Fibroblast of pulmonary artery (primary cell): ENCODE measurements at regions not wholly inside any gene's neighbourhood (a gene's known extent, or its start where the extent isn't known, plus 50 kb on each side); places are given as distances from the start of the nearest gene placed in this dataset.
A peak's percentile ranks its signal among the peaks of the same experiment; 100 is the strongest.

Experiments
- DNase-seq: peaks from one replicate; pipeline ENCODE4 v3.0.0-alpha.2; 2010; ENCODE audit warnings: low read depth
- H3K4me3 ChIP-seq: replicated peaks from 2 replicates; pipeline ENCODE4 v1.5.1; 2011; ENCODE audit warnings: low read depth, mild to moderate bottlenecking, control low read depth, low read length, moderate library complexity
- TF ChIP-seq, protein P1 (sequence below): IDR thresholded peaks from 2 replicates; pipeline ENCODE4 v1.5.1; 2011; ENCODE audit warnings: mild to moderate bottlenecking, control low read depth, low read length, inconsistent platforms; ENCODE audit errors: missing control alignments

DNA sequence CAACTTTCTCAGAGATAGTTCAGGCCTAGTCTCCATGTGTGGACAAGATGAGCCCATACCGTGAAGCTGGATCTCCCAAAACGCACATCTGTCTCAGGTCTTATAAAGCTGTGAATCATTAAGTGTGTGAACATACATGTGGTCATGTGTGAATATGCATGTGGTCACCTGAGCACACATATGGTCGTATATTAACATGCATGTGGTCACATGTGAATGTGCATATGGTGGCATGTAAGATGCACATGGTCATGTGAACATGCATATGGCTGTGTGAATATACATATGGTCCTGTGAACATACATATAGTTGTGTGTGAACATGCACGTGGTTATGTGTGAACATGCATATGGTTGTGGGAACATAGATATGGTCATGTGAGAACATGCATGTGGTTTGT, 172.5 kb upstream of the PZP start:
- no peak overlapping the region for H3K4me3 ChIP-seq
- TF ChIP-seq, protein P1, sequence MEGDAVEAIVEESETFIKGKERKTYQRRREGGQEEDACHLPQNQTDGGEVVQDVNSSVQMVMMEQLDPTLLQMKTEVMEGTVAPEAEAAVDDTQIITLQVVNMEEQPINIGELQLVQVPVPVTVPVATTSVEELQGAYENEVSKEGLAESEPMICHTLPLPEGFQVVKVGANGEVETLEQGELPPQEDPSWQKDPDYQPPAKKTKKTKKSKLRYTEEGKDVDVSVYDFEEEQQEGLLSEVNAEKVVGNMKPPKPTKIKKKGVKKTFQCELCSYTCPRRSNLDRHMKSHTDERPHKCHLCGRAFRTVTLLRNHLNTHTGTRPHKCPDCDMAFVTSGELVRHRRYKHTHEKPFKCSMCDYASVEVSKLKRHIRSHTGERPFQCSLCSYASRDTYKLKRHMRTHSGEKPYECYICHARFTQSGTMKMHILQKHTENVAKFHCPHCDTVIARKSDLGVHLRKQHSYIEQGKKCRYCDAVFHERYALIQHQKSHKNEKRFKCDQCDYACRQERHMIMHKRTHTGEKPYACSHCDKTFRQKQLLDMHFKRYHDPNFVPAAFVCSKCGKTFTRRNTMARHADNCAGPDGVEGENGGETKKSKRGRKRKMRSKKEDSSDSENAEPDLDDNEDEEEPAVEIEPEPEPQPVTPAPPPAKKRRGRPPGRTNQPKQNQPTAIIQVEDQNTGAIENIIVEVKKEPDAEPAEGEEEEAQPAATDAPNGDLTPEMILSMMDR = no peak
- no peak for DNase-seq

DNA sequence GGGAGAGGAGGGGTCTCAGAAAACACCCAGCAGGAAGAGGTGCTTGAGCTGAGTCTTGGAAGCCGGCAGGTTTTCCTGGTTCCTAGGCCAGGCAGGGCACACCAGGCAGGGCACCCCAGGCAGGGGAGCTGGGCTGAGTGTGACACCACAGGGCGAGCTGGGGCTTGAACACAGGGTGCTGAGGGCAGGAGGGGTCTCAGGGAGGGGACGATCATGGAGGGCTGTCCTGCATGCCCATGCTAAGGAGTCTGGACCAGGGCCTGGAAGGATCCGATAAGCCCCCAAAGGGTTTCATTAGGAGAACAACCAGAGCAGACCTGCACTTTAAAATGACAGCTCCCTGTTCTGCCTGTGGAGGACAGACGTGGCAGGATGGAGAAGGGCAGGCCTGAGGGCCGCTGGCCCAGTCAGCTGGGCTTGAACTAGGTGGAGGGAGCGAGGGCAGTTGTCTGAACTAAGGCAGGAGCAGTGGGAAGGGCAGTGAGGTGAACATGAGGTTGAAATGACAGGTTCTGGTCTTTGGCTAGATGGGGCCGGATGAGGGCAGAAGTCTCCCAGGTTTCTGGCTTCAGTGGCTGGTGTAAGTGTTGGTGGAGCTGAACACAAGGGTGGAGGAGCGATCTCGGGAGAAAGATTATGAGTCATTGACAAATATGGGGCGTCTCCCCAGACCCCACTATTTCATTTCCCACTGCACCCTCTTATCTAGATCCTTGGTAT, 171.0 kb upstream of the PZP start:
- no peak for DNase-seq
- TF ChIP-seq, protein P1 = no peak
- H3K4me3 ChIP-seq = no peak overlapping the region

DNA sequence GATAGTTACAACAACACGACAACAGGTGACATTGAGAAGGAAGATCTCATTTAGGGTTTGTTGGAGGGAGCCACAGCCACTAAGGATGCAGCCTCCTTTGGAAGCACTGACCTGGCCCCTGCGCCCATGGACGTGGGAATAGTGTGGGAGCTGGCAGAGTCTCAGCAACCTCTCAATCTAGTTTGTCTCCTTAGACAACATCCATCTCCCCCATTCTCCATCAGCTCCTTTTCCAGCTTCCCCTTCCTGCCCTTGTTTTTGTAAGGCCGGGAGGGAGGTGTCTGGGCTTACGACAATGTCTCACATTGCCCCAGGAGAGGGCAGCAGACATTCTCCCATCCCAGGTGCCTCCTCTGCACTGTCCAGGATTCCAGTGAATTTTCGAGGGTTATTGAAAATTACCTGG, 170.2 kb upstream of the PZP start:
- no peak for DNase-seq
- H3K4me3 ChIP-seq = no peak overlapping the region
- TF ChIP-seq, protein P1 = peak; percentile 20

DNA sequence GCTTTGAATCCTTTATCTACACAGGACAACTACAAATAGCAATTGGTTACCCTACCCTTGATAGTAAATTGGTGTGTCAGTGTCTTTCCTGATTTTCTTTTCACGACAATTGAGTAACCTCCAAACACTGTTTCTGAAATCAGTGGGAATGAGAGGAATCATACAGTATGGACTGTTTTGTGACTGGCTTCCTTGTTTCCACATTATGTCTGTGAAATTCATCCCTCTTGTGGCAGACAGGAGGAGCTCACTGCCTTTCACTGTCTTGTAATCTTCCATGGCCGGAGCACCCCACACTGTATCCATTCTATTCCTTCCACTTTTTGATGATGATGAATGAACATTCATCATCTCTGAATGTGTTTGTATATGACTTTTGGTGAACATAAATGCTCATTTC, 164.0 kb upstream of the PZP start:
- no peak for DNase-seq
- TF ChIP-seq, protein P1 = peak; percentile 24
- no peak overlapping the region for H3K4me3 ChIP-seq

DNA sequence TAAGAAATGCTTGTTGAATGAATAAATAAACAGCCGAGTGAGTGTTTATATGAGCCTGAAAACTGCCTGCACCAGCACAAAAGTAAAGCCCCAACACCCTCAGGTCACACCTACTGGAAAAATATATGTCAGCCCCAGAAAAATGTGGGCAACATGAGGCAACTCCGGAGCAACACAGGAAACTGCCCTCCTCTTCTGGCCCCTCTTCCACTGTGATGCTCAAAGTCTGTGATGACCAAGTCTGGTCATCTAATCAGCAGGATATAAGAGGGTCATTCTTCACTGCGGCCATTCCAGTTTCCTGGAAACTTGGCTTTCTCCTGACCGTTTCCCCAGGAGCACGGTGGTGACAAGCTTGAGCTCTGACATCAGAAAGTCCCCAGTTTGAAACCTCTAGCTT, 159.6 kb upstream of the PZP start:
- DNase-seq = no peak
- TF ChIP-seq, protein P1 = no peak
- H3K4me3 ChIP-seq = no peak overlapping the region

DNA sequence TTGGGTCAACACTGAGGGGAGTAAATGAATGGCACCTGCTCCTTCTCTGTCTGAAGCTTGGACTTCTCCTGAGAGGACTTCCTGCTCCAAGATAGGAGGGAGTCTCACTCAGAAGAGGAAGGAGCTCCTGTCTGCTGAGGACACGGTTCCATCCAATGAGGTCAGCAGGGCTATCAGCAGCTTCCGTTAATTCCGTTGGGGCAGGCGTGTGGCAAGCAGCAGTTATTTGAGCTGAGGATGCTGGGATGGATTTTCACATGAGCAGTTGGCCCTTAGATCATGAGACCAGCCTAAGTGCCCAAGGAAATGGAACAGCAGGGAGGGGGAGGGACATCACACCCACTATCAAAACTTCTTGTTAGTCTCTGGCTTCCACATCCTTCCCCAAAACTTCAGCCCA, 159.0 kb upstream of the PZP start:
- TF ChIP-seq, protein P1 = no peak

DNA sequence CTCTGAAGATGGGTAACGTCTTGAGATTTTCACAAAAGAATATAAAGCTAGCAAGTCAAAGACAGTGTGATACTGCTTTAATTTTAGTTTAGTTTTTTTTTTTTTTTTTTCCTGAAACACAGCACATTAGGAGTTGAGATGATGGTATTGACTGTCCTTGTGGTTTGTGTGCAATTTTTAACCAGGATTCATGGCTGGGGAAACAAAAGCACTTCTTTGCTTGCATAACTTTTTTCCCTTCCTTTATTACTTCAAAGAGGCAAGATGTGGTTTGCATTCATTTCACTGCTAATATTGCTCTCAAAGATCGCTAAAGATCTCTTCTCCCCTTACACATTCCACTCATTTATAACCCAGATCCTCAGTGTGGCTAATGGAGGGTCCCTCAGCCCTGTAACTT, 157.1 kb upstream of the PZP start:
- no peak overlapping the region for H3K4me3 ChIP-seq
- TF ChIP-seq, protein P1 = no peak
- no peak for DNase-seq

More for the DNA sequence above, 159.0 kb upstream of the PZP start:
- H3K4me3 ChIP-seq = no peak overlapping the region
- DNase-seq = no peak
